ENCODE measurements at regions not wholly inside any gene's neighbourhood (a gene's known extent, or its start where the extent isn't known, plus 50 kb on each side); places are given as distances from the start of the nearest gene placed in this dataset.

- TF ChIP-seq CTCF (IDR thresholded peaks at IDR 0.05): no peak
- Mint-ChIP-seq H3K9me3 (peaks cover 12% of the 10 kb centered on the region), H3K4me3 (no peak overlapping the region), H3K27me3 (ENCODE audit: low read depth, poor library complexity) (peaks cover 4% of the 10 kb centered on the region), H3K36me3 (ENCODE audit: low read depth) (peaks cover 5% of the 10 kb centered on the region), H3K27ac (no peak overlapping the region), H3K4me1 (no peaks in the 10 kb centered on the region)
- no peak for DNase-seq
These were observed 169.4 kb upstream of the CSNK1A1L start for GRCh38 chr13:37274569-37275497.

- H3K27ac Mint-ChIP-seq: no peak overlapping the region
- TF ChIP-seq CTCF (IDR thresholded peaks at IDR 0.05): no peak
- no peaks in the 10 kb centered on the region for H3K4me1 Mint-ChIP-seq
- DNase-seq: no peak
- peaks cover 7% of the 10 kb centered on the region for H3K27me3 Mint-ChIP-seq (ENCODE audit: low read depth, poor library complexity)
- H3K4me3 Mint-ChIP-seq: no peak overlapping the region
- no peaks in the 10 kb centered on the region for H3K36me3 Mint-ChIP-seq (ENCODE audit: low read depth)
- peaks cover 6% of the 10 kb centered on the region for H3K9me3 Mint-ChIP-seq
These were observed 168.4 kb upstream of the CSNK1A1L start for GRCh38 chr13:37273836-37274235.

GRCh38 chr13:37270226-37271001, 164.9 kb upstream of the CSNK1A1L start:
- no peak overlapping the region for H3K4me3 Mint-ChIP-seq
- no peak for TF ChIP-seq CTCF (IDR thresholded peaks at IDR 0.05)
- H3K36me3 Mint-ChIP-seq (ENCODE audit: low read depth): no peaks in the 10 kb centered on the region
- H3K9me3 Mint-ChIP-seq: no peaks in the 10 kb centered on the region
- H3K4me1 Mint-ChIP-seq: no peaks in the 10 kb centered on the region
- no peak for DNase-seq
- no peak overlapping the region for H3K27ac Mint-ChIP-seq
- H3K27me3 Mint-ChIP-seq (ENCODE audit: low read depth, poor library complexity): peaks cover 7% of the 10 kb centered on the region

- Mint-ChIP-seq H3K27ac (no peak overlapping the region), H3K4me1 (no peaks in the 10 kb centered on the region), H3K27me3 (ENCODE audit: low read depth, poor library complexity) (no peaks in the 10 kb centered on the region), H3K9me3 (peaks cover 21% of the 10 kb centered on the region), H3K4me3 (no peak overlapping the region), H3K36me3 (ENCODE audit: low read depth) (no peaks in the 10 kb centered on the region)
- no peak for TF ChIP-seq CTCF (IDR thresholded peaks at IDR 0.05)
- DNase-seq: no peak
These were observed 158.4 kb upstream of the CSNK1A1L start for GRCh38 chr13:37263871-37264270.

GRCh38 chr13:37257706-37258105, 152.2 kb upstream of the CSNK1A1L start:
- Mint-ChIP-seq H3K27me3 (ENCODE audit: low read depth, poor library complexity) (no peaks in the 10 kb centered on the region), H3K4me1 (no peaks in the 10 kb centered on the region), H3K4me3 (no peak overlapping the region), H3K36me3 (ENCODE audit: low read depth) (no peaks in the 10 kb centered on the region), H3K9me3 (peaks cover 21% of the 10 kb centered on the region), H3K27ac (no peak overlapping the region)
- TF ChIP-seq CTCF (IDR thresholded peaks at IDR 0.05): no peak
- DNase-seq: no peak
